ENCODE measurements at regions not wholly inside any gene's neighbourhood (a gene's known extent, or its start where the extent isn't known, plus 50 kb on each side); places are given as distances from the start of the nearest gene placed in this dataset.
A peak's percentile ranks its signal among the peaks of the same experiment; 100 is the strongest.

GRCh38 chr18:7370802-7371201 lies 139.9 kb downstream of the LRRC30 start:
- Mint-ChIP-seq H3K4me1 (peaks cover 9% of the 10 kb centered on the region), H3K36me3 (no peaks in the 10 kb centered on the region), H3K27ac (no peak overlapping the region), H3K27me3 (ENCODE audit: low read depth in 3 of 3) (peaks cover 13 to 31% (median 19%) of the 10 kb centered on the region in 3 donors), H3K4me3 (peak overlapping the region in 1 of 2 donors; percentile 56), H3K9me3 (peaks cover 3 to 22% (median 6%) of the 10 kb centered on the region in 7 donors)
- Histone ChIP-seq H3K9ac (ENCODE audit: insufficient read depth, low read length, poor library complexity, severe bottlenecking) (no peak overlapping the region), H3K4me3 (replicated peaks in 1 of 3; ENCODE audit: low read depth in 2 of 3, low read length in 3 of 3) (no peak overlapping the region), H3K4me2 (replicated peaks; ENCODE audit: extremely low read depth, low read length, poor library complexity, severe bottlenecking) (no peak overlapping the region), H3K9me3 (replicated peaks in 1 of 2; ENCODE audit: control insufficient read depth in 1 of 2, insufficient read depth in 1 of 2, low read length in 2 of 2) (peaks cover 6 to 9% of the 10 kb centered on the region in 2 donors), H4K20me1 (ENCODE audit: insufficient read depth, low read length) (no peaks in the 10 kb centered on the region), H3K79me2 (ENCODE audit: insufficient read depth, low read length) (no peaks in the 10 kb centered on the region), H3K36me3 (replicated peaks in 1 of 2; ENCODE audit: control insufficient read depth in 1 of 2, insufficient read depth in 2 of 2, low read length in 2 of 2) (no peaks in the 10 kb centered on the region), H3K27ac (ENCODE audit: low read depth in 1 of 2, low read length in 2 of 2) (no peak overlapping the region), H3K27me3 (ENCODE audit: control insufficient read depth in 2 of 2, insufficient read depth in 2 of 2, low read length in 2 of 2) (peaks cover 0 to 3% of the 10 kb centered on the region in 2 donors), H3K4me1 (ENCODE audit: control insufficient read depth in 1 of 2, insufficient read depth in 2 of 2, low read length in 2 of 2) (peaks cover 5 to 6% of the 10 kb centered on the region in 2 donors), H2AFZ (ENCODE audit: insufficient read depth, low read depth, low read length, poor library complexity, severe bottlenecking) (peak overlapping the region; percentile 55)
- DNase-seq, result no peak
- WGBS (ENCODE audit: insufficient coverage), result 0% methylated on average over 10 of the region's 11 CpGs
- no peak for TF ChIP-seq CTCF (IDR thresholded peaks at IDR 0.05)
- intact Hi-C loops (cut with micrococcal nuclease), result no loop called here

GRCh38 chr18:7373441-7373840 lies 142.6 kb downstream of the LRRC30 start:
- peaks cover 4 to 15% (median 8%) of the 10 kb centered on the region in 3 donors for H3K27me3 Mint-ChIP-seq (ENCODE audit: low read depth in 3 of 3)
- no peaks in the 10 kb centered on the region for H3K36me3 Mint-ChIP-seq
- H3K4me3 Mint-ChIP-seq, result no peak overlapping the region
- H3K4me3 ChIP-seq (replicated peaks in 1 of 3; ENCODE audit: low read depth in 2 of 3, low read length in 3 of 3), result no peak overlapping the region
- H3K4me1 Mint-ChIP-seq, result peaks cover 9% of the 10 kb centered on the region
- intact Hi-C loops (cut with micrococcal nuclease), result no loop called here
- H3K36me3 ChIP-seq (replicated peaks in 1 of 2; ENCODE audit: control insufficient read depth in 1 of 2, insufficient read depth in 2 of 2, low read length in 2 of 2), result no peaks in the 10 kb centered on the region
- H3K9me3 Mint-ChIP-seq, result peaks cover 9 to 30% (median 17%) of the 10 kb centered on the region in 7 donors
- no peak overlapping the region for H3K9ac ChIP-seq (ENCODE audit: insufficient read depth, low read length, poor library complexity, severe bottlenecking)
- peaks cover 5 to 6% of the 10 kb centered on the region in 2 donors for H3K4me1 ChIP-seq (ENCODE audit: control insufficient read depth in 1 of 2, insufficient read depth in 2 of 2, low read length in 2 of 2)
- no peak overlapping the region for H3K27ac Mint-ChIP-seq
- H3K4me2 ChIP-seq (replicated peaks; ENCODE audit: extremely low read depth, low read length, poor library complexity, severe bottlenecking), result no peak overlapping the region
- WGBS (ENCODE audit: insufficient coverage), result no CpG with 5 or more reads among the region's 6 CpGs
- no peak for DNase-seq
- H3K27ac ChIP-seq (ENCODE audit: low read depth in 1 of 2, low read length in 2 of 2), result no peak overlapping the region
- no peak overlapping the region for H2AFZ ChIP-seq (ENCODE audit: insufficient read depth, low read depth, low read length, poor library complexity, severe bottlenecking)
- no peaks in the 10 kb centered on the region for H3K27me3 ChIP-seq (ENCODE audit: control insufficient read depth in 2 of 2, insufficient read depth in 2 of 2, low read length in 2 of 2)
- peaks cover 15 to 17% of the 10 kb centered on the region in 2 donors for H3K9me3 ChIP-seq (replicated peaks in 1 of 2; ENCODE audit: control insufficient read depth in 1 of 2, insufficient read depth in 1 of 2, low read length in 2 of 2)
- TF ChIP-seq CTCF (IDR thresholded peaks at IDR 0.05), result no peak
- H4K20me1 ChIP-seq (ENCODE audit: insufficient read depth, low read length), result no peaks in the 10 kb centered on the region
- no peaks in the 10 kb centered on the region for H3K79me2 ChIP-seq (ENCODE audit: insufficient read depth, low read length)

All from CD14-positive monocyte (primary cell).